NCI-H2107 (cell line): ENCODE measurements at regions not wholly inside any gene's neighbourhood (a gene's known extent, or its start where the extent isn't known, plus 50 kb on each side); places are given as distances from the start of the nearest gene placed in this dataset.

ENCODE experiments used
- DNase-seq: peaks from one replicate; lab custom pipeline; 2025; lab: John Stamatoyannopoulos, UW

- no peak for DNase-seq
Observed at GRCh38 chr5:133708331-133708850, 96.0 kb upstream of the FSTL4 start.

- no peak for DNase-seq
Observed at GRCh38 chr5:133707629-133708028, 95.3 kb upstream of the FSTL4 start.

- DNase-seq: no peak
Observed at GRCh38 chr5:133706506-133707430, 94.4 kb upstream of the FSTL4 start.

GRCh38 chr5:133705331-133705730 lies 93.0 kb upstream of the FSTL4 start:
- DNase-seq: no peak

GRCh38 chr5:133704411-133704810 lies 92.1 kb upstream of the FSTL4 start:
- DNase-seq: no peak

- no peak for DNase-seq
Observed at GRCh38 chr5:133703935-133704334, 91.6 kb upstream of the FSTL4 start.

GRCh38 chr5:133702791-133703770 lies 90.7 kb upstream of the FSTL4 start:
- no peak for DNase-seq

GRCh38 chr5:133701871-133702270 lies 89.5 kb upstream of the FSTL4 start:
- DNase-seq: no peak

GRCh38 chr5:133700251-133700650 lies 87.9 kb upstream of the FSTL4 start:
- DNase-seq: no peak

GRCh38 chr5:133698646-133699526 lies 86.5 kb upstream of the FSTL4 start:
- no peak for DNase-seq

GRCh38 chr5:133698259-133698554 lies 85.9 kb upstream of the FSTL4 start:
- no peak for DNase-seq

- no peak for DNase-seq
Observed at GRCh38 chr5:133697536-133698258, 85.4 kb upstream of the FSTL4 start.

GRCh38 chr5:133696782-133697507 lies 84.6 kb upstream of the FSTL4 start:
- DNase-seq: no peak

- DNase-seq: no peak
Observed at GRCh38 chr5:133696006-133696584, 83.8 kb upstream of the FSTL4 start.

GRCh38 chr5:133694181-133694831 lies 82.0 kb upstream of the FSTL4 start:
- no peak for DNase-seq

- no peak for DNase-seq
Observed at GRCh38 chr5:133691448-133691847, 79.1 kb upstream of the FSTL4 start.

GRCh38 chr5:133690746-133691145 lies 78.4 kb upstream of the FSTL4 start:
- no peak for DNase-seq

- DNase-seq: no peak
Observed at GRCh38 chr5:133688391-133688790, 76.0 kb upstream of the FSTL4 start.
